ENCODE measurements at regions not wholly inside any gene's neighbourhood (a gene's known extent, or its start where the extent isn't known, plus 50 kb on each side); places are given as distances from the start of the nearest gene placed in this dataset.
"Not testable (repeated sequence)": the region's sequence is repeated elsewhere in the genome, so short reads cannot be mapped to it uniquely, and the experiment has no call there.

GRCh38 chr3:101973163-101973505 is 123.8 kb downstream of the NFKBIZ start:
- TF ChIP-seq CTCF (IDR thresholded peaks at IDR 0.05; ENCODE audit: insufficient read depth, low read length, missing control alignments): no peak
- ChIA-PET POLR2A (interaction anchor here (0.6 kb wide), 1 partner anchor 124 kb away, joined by 3 read pairs; no protein-coding TSS in a partner anchor), CTCF (no interaction called here)
- no peak overlapping the region for H3K4me3 ChIP-seq (ENCODE audit: low read depth, low read length)
- DNase-seq (ENCODE audit: low read depth, low spot score): no peak

GRCh38 chr3:101975415-101975814 is 126.1 kb downstream of the NFKBIZ start:
- CTCF ChIA-PET; POLR2A ChIA-PET; H3K4me3 ChIP-seq (ENCODE audit: low read depth, low read length); DNase-seq (ENCODE audit: low read depth, low spot score): not testable (repeated sequence)

GRCh38 chr3:101976473-101976872 is 127.2 kb downstream of the NFKBIZ start:
- DNase-seq (ENCODE audit: low read depth, low spot score): no peak
- POLR2A ChIA-PET: no interaction called here
- no peak overlapping the region for H3K4me3 ChIP-seq (ENCODE audit: low read depth, low read length)
- TF ChIP-seq CTCF (IDR thresholded peaks at IDR 0.05; ENCODE audit: insufficient read depth, low read length, missing control alignments): no peak
- CTCF ChIA-PET: interaction anchor here (0.7 to 1.9 kb wide), 3 partner anchors 9 to 253 kb away, joined by 3 to 6 read pairs (median 3); no protein-coding TSS in a partner anchor

GRCh38 chr3:101978348-101978747 is 129.0 kb downstream of the NFKBIZ start:
- TF ChIP-seq CTCF (IDR thresholded peaks at IDR 0.05; ENCODE audit: insufficient read depth, low read length, missing control alignments): no peak
- ChIA-PET CTCF (interaction anchor here (2.3 kb wide), 1 partner anchor 171 kb away, joined by 5 read pairs; no protein-coding TSS in a partner anchor), POLR2A (no interaction called here)
- DNase-seq (ENCODE audit: low read depth, low spot score): no peak
- no peak overlapping the region for H3K4me3 ChIP-seq (ENCODE audit: low read depth, low read length)

GRCh38 chr3:101979033-101979432 is 129.7 kb downstream of the NFKBIZ start:
- H3K4me3 ChIP-seq (ENCODE audit: low read depth, low read length): no peak overlapping the region
- TF ChIP-seq CTCF (IDR thresholded peaks at IDR 0.05; ENCODE audit: insufficient read depth, low read length, missing control alignments): no peak
- DNase-seq (ENCODE audit: low read depth, low spot score): no peak
- POLR2A ChIA-PET: no interaction called here
- CTCF ChIA-PET: interaction anchor here (2.3 kb wide), 1 partner anchor 171 kb away, joined by 5 read pairs; no protein-coding TSS in a partner anchor

- ChIA-PET CTCF (no interaction called here), POLR2A (no interaction called here)
- H3K4me3 ChIP-seq (ENCODE audit: low read depth, low read length): no peak overlapping the region
- TF ChIP-seq CTCF (IDR thresholded peaks at IDR 0.05; ENCODE audit: insufficient read depth, low read length, missing control alignments): no peak
- no peak for DNase-seq (ENCODE audit: low read depth, low spot score)
Measured at GRCh38 chr3:101984356-101984755, 135.0 kb downstream of the NFKBIZ start.

- ChIA-PET CTCF (no interaction called here), POLR2A (no interaction called here)
- no peak for TF ChIP-seq CTCF (IDR thresholded peaks at IDR 0.05; ENCODE audit: insufficient read depth, low read length, missing control alignments)
- H3K4me3 ChIP-seq (ENCODE audit: low read depth, low read length): no peak overlapping the region
- no peak for DNase-seq (ENCODE audit: low read depth, low spot score)
Measured at GRCh38 chr3:101988596-101988995, 139.3 kb downstream of the NFKBIZ start.

Measured in AG04449 (cell line).